ENCODE measurements at regions not wholly inside any gene's neighbourhood (a gene's known extent, or its start where the extent isn't known, plus 50 kb on each side); places are given as distances from the start of the nearest gene placed in this dataset.
"Not testable (repeated sequence)": the region's sequence is repeated elsewhere in the genome, so short reads cannot be mapped to it uniquely, and the experiment has no call there.

DNA sequence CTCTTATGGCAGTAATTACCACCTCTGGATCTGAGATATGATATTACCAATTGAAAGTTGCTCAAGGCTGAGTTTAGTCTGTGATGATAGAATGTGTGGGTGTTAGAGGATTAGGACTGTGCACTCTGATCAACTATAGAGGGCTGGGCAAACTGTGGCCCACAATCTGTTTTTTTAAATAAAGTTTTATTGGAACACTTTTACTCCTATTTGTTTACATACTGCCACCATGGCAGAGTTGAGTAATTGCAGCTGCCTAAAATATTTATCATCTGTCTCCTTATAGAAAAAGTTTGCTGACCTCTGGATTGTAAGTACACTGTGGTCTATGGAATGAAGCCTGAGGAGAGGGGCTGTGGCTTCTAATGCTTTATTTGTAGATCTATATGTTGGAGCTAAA, 71.5 kb upstream of the N4BP1 start:
- no peaks in the 10 kb centered on the region for H3K9me3 ChIP-seq (ENCODE audit: control insufficient read depth in 2 of 3, insufficient read depth in 1 of 3, low read length in 3 of 3)
- no peak for DNase-seq
- H3K27me3 ChIP-seq (ENCODE audit: control insufficient read depth, insufficient read depth, low read length): no peaks in the 10 kb centered on the region
- H3K4me3 ChIP-seq (ENCODE audit: low read length in 3 of 3): no peak overlapping the region
- no peak overlapping the region for H3K27ac ChIP-seq (ENCODE audit: low read depth in 2 of 2, low read length in 2 of 2)
- intact Hi-C loops (cut with DNase I): loop anchor here (10.0 kb wide), 1 partner anchor 673 kb away; no protein-coding TSS in a partner anchor
- no peaks in the 10 kb centered on the region for H3K36me3 ChIP-seq (ENCODE audit: control insufficient read depth in 2 of 3, insufficient read depth in 3 of 3, low read length in 3 of 3)
- no peaks in the 10 kb centered on the region for H3K4me1 ChIP-seq (ENCODE audit: control insufficient read depth in 2 of 3, insufficient read depth in 2 of 3, low read depth in 1 of 3, low read length in 3 of 3)
- TF ChIP-seq, protein P1, sequence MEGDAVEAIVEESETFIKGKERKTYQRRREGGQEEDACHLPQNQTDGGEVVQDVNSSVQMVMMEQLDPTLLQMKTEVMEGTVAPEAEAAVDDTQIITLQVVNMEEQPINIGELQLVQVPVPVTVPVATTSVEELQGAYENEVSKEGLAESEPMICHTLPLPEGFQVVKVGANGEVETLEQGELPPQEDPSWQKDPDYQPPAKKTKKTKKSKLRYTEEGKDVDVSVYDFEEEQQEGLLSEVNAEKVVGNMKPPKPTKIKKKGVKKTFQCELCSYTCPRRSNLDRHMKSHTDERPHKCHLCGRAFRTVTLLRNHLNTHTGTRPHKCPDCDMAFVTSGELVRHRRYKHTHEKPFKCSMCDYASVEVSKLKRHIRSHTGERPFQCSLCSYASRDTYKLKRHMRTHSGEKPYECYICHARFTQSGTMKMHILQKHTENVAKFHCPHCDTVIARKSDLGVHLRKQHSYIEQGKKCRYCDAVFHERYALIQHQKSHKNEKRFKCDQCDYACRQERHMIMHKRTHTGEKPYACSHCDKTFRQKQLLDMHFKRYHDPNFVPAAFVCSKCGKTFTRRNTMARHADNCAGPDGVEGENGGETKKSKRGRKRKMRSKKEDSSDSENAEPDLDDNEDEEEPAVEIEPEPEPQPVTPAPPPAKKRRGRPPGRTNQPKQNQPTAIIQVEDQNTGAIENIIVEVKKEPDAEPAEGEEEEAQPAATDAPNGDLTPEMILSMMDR (IDR thresholded peaks at IDR 0.05; ENCODE audit: borderline replicate concordance, extremely low read depth, insufficient read depth): no peak
- H3K9ac ChIP-seq (ENCODE audit: low read length in 3 of 3): no peak overlapping the region
- no peak for FAIRE-seq

DNA sequence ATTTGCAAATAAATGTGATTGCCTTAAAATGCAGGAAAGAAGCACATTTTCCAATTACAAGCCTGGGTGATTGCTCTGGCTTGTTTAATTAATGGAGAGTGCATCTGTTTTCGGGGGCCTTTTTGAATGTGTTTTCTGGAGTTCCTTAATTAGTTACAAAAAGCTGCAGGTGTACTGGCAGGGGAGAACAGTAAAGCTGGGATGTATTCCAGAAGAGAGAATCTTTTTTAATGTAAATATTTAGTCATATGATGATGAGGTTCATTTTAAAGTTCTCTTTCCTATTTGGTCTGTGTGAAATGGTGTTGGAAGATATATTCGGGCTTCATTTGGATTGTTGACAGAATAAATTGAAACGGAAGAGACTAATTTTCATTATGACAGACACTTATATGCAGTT, 70.9 kb upstream of the N4BP1 start:
- H3K27ac ChIP-seq (ENCODE audit: low read depth in 2 of 2, low read length in 2 of 2): no peak overlapping the region
- H3K4me3 ChIP-seq (ENCODE audit: low read length in 3 of 3): no peak overlapping the region
- no peaks in the 10 kb centered on the region for H3K27me3 ChIP-seq (ENCODE audit: control insufficient read depth, insufficient read depth, low read length)
- no peaks in the 10 kb centered on the region for H3K36me3 ChIP-seq (ENCODE audit: control insufficient read depth in 2 of 3, insufficient read depth in 3 of 3, low read length in 3 of 3)
- intact Hi-C loops (cut with DNase I): loop anchor here (10.0 kb wide), 1 partner anchor 674 kb away; no protein-coding TSS in a partner anchor
- TF ChIP-seq, protein P1 (IDR thresholded peaks at IDR 0.05; ENCODE audit: borderline replicate concordance, extremely low read depth, insufficient read depth): no peak
- no peaks in the 10 kb centered on the region for H3K4me1 ChIP-seq (ENCODE audit: control insufficient read depth in 2 of 3, insufficient read depth in 2 of 3, low read depth in 1 of 3, low read length in 3 of 3)
- no peaks in the 10 kb centered on the region for H3K9me3 ChIP-seq (ENCODE audit: control insufficient read depth in 2 of 3, insufficient read depth in 1 of 3, low read length in 3 of 3)
- no peak overlapping the region for H3K9ac ChIP-seq (ENCODE audit: low read length in 3 of 3)
- no peak for FAIRE-seq
- DNase-seq: no peak

DNA sequence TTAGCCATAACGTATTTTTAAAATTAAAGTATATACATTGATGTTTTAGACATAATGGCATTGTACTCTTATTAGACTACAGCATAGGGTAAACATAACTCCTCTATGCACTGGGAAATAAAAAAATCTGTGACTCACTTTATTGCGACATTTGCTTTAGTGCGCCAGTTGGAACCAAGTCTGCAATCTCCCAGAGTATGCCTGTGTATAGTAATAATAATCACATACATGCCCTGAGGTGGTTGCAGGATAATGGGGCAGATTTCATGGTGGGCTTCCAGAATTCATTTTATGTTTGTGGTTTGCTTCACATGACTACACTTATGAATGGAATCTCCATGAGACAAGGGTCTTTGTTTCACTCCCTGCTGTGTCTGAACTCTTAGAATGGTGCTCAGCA, 66.9 kb upstream of the N4BP1 start:
- intact Hi-C loops (cut with DNase I): no loop called here
- TF ChIP-seq, protein P1 (IDR thresholded peaks at IDR 0.05; ENCODE audit: borderline replicate concordance, extremely low read depth, insufficient read depth): no peak
- H3K27me3 ChIP-seq (ENCODE audit: control insufficient read depth, insufficient read depth, low read length): no peaks in the 10 kb centered on the region
- H3K4me3 ChIP-seq (ENCODE audit: low read length in 3 of 3): no peak overlapping the region
- H3K4me1 ChIP-seq (ENCODE audit: control insufficient read depth in 2 of 3, insufficient read depth in 2 of 3, low read depth in 1 of 3, low read length in 3 of 3): no peaks in the 10 kb centered on the region
- H3K36me3 ChIP-seq (ENCODE audit: control insufficient read depth in 2 of 3, insufficient read depth in 3 of 3, low read length in 3 of 3): no peaks in the 10 kb centered on the region
- no peak overlapping the region for H3K27ac ChIP-seq (ENCODE audit: low read depth in 2 of 2, low read length in 2 of 2)
- peaks cover 0 to 7% (median 0%) of the 10 kb centered on the region in 3 donors for H3K9me3 ChIP-seq (ENCODE audit: control insufficient read depth in 2 of 3, insufficient read depth in 1 of 3, low read length in 3 of 3)
- no peak for DNase-seq
- no peak for FAIRE-seq
- H3K9ac ChIP-seq (ENCODE audit: low read length in 3 of 3): no peak overlapping the region

DNA sequence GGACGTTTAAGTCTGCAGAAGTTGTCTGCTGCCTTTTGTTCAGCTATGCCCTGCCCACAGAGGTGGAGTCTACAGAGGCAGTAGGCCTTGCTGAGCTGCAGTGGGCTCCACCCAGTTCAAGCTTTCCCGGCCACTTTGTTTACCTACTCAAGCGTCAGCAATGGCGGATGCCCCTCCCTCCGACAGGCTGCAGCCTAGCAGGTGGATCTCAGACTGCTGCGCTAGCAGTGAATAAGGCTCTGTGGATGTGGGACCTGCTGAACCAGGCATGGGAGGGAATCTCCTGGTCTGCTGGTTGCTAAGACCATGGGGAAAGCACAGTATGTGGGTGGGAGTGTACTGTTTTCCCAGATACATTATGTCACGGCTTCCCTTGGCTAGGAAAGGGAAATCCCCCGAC, 58.2 kb upstream of the N4BP1 start:
- FAIRE-seq: not testable (repeated sequence)

More for the DNA sequence above, 58.2 kb upstream of the N4BP1 start:
- H3K4me1 ChIP-seq (ENCODE audit: control insufficient read depth in 2 of 3, insufficient read depth in 2 of 3, low read depth in 1 of 3, low read length in 3 of 3); intact Hi-C loops (cut with DNase I); H3K36me3 ChIP-seq (ENCODE audit: control insufficient read depth in 2 of 3, insufficient read depth in 3 of 3, low read length in 3 of 3); H3K27me3 ChIP-seq (ENCODE audit: control insufficient read depth, insufficient read depth, low read length); H3K9ac ChIP-seq (ENCODE audit: low read length in 3 of 3); DNase-seq; H3K9me3 ChIP-seq (ENCODE audit: control insufficient read depth in 2 of 3, insufficient read depth in 1 of 3, low read length in 3 of 3); H3K27ac ChIP-seq (ENCODE audit: low read depth in 2 of 2, low read length in 2 of 2); H3K4me3 ChIP-seq (ENCODE audit: low read length in 3 of 3): not testable (repeated sequence)
